ENCODE measurements at regions not wholly inside any gene's neighbourhood (a gene's known extent, or its start where the extent isn't known, plus 50 kb on each side); places are given as distances from the start of the nearest gene placed in this dataset.

DNA sequence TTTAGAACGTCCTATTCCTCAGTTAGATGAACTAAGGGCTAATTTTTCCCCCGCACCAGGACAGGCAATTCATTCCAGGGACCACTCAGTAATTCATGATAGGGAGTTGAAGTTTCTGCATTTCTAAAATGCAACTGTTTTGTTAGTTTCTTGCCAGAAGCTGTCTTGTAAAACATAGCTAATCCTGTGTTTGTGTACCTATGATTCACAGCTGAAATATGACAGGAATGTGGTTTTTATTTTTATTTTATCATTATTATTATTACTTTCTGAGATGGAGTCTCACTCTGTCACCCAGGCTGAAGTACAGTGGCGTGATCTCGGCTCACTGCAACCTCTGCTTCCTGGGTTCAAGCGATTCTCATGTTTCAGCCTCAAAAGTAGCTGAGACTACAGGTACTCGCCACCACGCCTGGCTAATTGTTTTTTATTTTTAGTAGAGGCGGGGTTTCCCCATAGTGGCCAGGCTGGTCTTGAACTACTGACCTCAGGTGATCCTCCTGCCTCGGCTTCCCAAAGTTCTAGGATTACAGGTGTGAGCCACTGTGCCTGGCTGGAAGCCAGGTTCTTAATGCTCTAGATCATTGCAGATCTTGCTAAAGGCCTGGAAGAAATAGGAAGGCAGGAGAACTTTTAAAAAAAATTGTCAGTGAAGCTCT is 154.8 kb upstream of the FHL2 start:
- TF ChIP-seq, protein P1, sequence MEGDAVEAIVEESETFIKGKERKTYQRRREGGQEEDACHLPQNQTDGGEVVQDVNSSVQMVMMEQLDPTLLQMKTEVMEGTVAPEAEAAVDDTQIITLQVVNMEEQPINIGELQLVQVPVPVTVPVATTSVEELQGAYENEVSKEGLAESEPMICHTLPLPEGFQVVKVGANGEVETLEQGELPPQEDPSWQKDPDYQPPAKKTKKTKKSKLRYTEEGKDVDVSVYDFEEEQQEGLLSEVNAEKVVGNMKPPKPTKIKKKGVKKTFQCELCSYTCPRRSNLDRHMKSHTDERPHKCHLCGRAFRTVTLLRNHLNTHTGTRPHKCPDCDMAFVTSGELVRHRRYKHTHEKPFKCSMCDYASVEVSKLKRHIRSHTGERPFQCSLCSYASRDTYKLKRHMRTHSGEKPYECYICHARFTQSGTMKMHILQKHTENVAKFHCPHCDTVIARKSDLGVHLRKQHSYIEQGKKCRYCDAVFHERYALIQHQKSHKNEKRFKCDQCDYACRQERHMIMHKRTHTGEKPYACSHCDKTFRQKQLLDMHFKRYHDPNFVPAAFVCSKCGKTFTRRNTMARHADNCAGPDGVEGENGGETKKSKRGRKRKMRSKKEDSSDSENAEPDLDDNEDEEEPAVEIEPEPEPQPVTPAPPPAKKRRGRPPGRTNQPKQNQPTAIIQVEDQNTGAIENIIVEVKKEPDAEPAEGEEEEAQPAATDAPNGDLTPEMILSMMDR (conservative IDR thresholded peaks at IDR 0.05 in 1 of 2, IDR thresholded peaks at IDR 0.05 in 1 of 2; ENCODE audit: extremely low read depth in 1 of 2, insufficient read depth in 1 of 2, low read depth in 1 of 2, low read length in 2 of 2): no peak
- no peak for TF ChIP-seq EZH2 (IDR thresholded peaks at IDR 0.05; ENCODE audit: borderline replicate concordance, low read length)
